ENCODE measurements at regions not wholly inside any gene's neighbourhood (a gene's known extent, or its start where the extent isn't known, plus 50 kb on each side); places are given as distances from the start of the nearest gene placed in this dataset.

GRCh38 chr6:74598462-74599393 lies 607.1 kb downstream of the COL12A1 start:
- TF ChIP-seq TOX (CRISPR knock-in tag; IDR thresholded peaks at IDR 0.05; ENCODE audit: borderline replicate concordance), result no peak
- TF ChIP-seq BACH2 (CRISPR knock-in tag; IDR thresholded peaks at IDR 0.05; ENCODE audit: borderline replicate concordance), result no peak
- TF ChIP-seq ARNTL (CRISPR knock-in tag; IDR thresholded peaks at IDR 0.05; ENCODE audit: borderline replicate concordance, low read depth), result no peak

Data from SK-N-SH treated with all-trans-retinoic acid at 6 μM for 48 hours (cell line).